PC-3 (cell line): ENCODE measurements at regions not wholly inside any gene's neighbourhood (a gene's known extent, or its start where the extent isn't known, plus 50 kb on each side); places are given as distances from the start of the nearest gene placed in this dataset.
"Not testable (repeated sequence)": the region's sequence is repeated elsewhere in the genome, so short reads cannot be mapped to it uniquely, and the experiment has no call there.

Experiments used
- ATAC-seq: fragments of 200-7000 bp; cut with Tn5 transposase; 2 replicates; pipeline ENCODE4 v1.9.1; 2020; ENCODE audit warnings: mild to moderate bottlenecking, moderate library complexity
- BruUV-seq: library from RNA; stranded (reverse); fragments of 400-500 nt; replicated peaks from 2 replicates; lab custom pipeline; 2021; lab: Mats Ljungman, UMichigan
- CTCF ChIA-PET: fragments of 300-600 bp; sonication (Branson Sonifier 250); formaldehyde crosslinking; loops from one replicate; lab custom pipeline; 2022; ENCODE audit warnings: antibody characterized with exemption; lab: Charles Lee
- POLR2A ChIA-PET: fragments of 300-600 bp; sonication (Branson Sonifier 250); formaldehyde crosslinking; loops from one replicate; lab custom pipeline; 2022; ENCODE audit warnings: antibody characterized with exemption; ENCODE audit not compliant: unreplicated experiment; lab: Charles Lee
- DNase-seq: peaks from one replicate; pipeline ENCODE4 v3.0.0-alpha.2; 2015
- H2AFZ ChIP-seq: fragments of 300-600 bp; sonication (generic); 2 replicates; pipeline ENCODE4 v1.6.0; 2016; ENCODE audit warnings: antibody characterized with exemption, low read length
- H3F3A ChIP-seq: fragments of 300-600 bp; sonication (generic); one replicate; pipeline ENCODE4 v1.6.0; 2017; ENCODE audit warnings: antibody characterized with exemption, low read length, control low read depth, mild to moderate bottlenecking; ENCODE audit not compliant: unreplicated experiment
- H3K27ac ChIP-seq: fragments of 300-600 bp; sonication (generic); 2 replicates; pipeline ENCODE4 v1.5.1; 2016; ENCODE audit warnings: mild to moderate bottlenecking, low read length
- H3K27me3 ChIP-seq: fragments of 300-600 bp; sonication (generic); 2 replicates; pipeline ENCODE4 v1.6.1; 2016; ENCODE audit warnings: low read length, mixed read lengths
- H3K36me3 ChIP-seq: fragments of 300-600 bp; sonication (generic); 2 replicates; pipeline ENCODE4 v1.6.1; 2016; ENCODE audit warnings: low read depth, mixed run types, low read length, mixed read lengths
- H3K4me1 ChIP-seq: fragments of 300-600 bp; sonication (generic); 2 replicates; pipeline ENCODE4 v1.5.1; 2016; ENCODE audit warnings: low read length; ENCODE audit not compliant: insufficient read depth
- H3K4me2 ChIP-seq: fragments of 300-600 bp; sonication (generic); 2 replicates; pipeline ENCODE4 v1.6.0; 2016; ENCODE audit warnings: low read length
- H3K4me3 ChIP-seq: fragments of 300-600 bp; sonication (generic); 2 replicates; pipeline ENCODE4 v1.5.1; 2016; ENCODE audit warnings: mild to moderate bottlenecking, low read length, mixed read lengths
- H3K79me2 ChIP-seq: fragments of 300-600 bp; sonication (generic); 2 replicates; pipeline ENCODE4 v1.6.1; 2017; ENCODE audit warnings: low read length, mixed read lengths
- H3K9ac ChIP-seq: fragments of 300-600 bp; sonication (generic); 2 replicates; pipeline ENCODE4 v1.6.0; 2016; ENCODE audit warnings: mild to moderate bottlenecking, low read length
- H3K9me2 ChIP-seq: fragments of 300-600 bp; sonication (generic); replicated peaks from 2 replicates; pipeline ENCODE4 v1.6.1; 2016; ENCODE audit warnings: mixed run types, low read length, mixed read lengths
- H3K9me3 ChIP-seq: fragments of 300-600 bp; sonication (generic); 2 replicates; pipeline ENCODE4 v1.6.1; 2016; ENCODE audit warnings: low read length, mixed read lengths
- H4K20me1 ChIP-seq: fragments of 300-600 bp; sonication (generic); 2 replicates; pipeline ENCODE4 v1.6.1; 2016; ENCODE audit warnings: low read length, mixed read lengths
- EZH2 ChIP-seq: fragments of 300-600 bp; sonication (generic); IDR thresholded peaks from one replicate; pipeline ENCODE4 v1.6.1; 2017; ENCODE audit warnings: antibody characterized with exemption, mild to moderate bottlenecking, low read length; ENCODE audit not compliant: unreplicated experiment
- EZH2phosphoT487 ChIP-seq: fragments of 300-600 bp; sonication (generic); IDR thresholded peaks from 2 replicates; pipeline ENCODE4 v1.6.1; 2018; ENCODE audit warnings: mild to moderate bottlenecking, antibody characterized with exemption, low read length, borderline replicate concordance
- intact Hi-C: fragments of 100-400 bp; cut with micrococcal nuclease; formaldehyde crosslinking; loops from 2 replicates; pipeline ENCODE4 v1.9.0; 2023
- TF ChIP-seq, protein P1 (sequence below): fragments of 300-600 bp; sonication (generic); conservative IDR thresholded peaks from 2 replicates; pipeline ENCODE4 v1.5.1; 2017; ENCODE audit warnings: antibody characterized with exemption, low read depth, mild to moderate bottlenecking, low read length

DNA sequence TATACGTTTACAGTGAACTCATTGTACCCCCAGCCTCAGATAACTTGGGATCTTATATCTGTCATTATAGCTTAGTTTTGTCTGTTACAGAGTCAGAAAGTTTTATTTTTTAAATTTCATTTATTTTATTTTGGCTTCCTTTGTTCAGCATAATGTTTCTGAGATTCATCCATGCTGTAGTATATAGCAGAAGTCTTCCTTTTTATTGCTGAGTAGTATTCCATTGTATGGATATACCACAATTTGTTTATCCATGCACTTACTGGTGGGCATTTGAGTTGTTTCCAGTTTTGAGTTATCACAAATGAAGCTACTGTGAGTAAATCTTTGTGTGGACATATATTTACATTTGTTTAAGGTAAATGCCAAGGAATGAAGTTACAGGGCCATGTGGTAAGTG lies 122.3 kb downstream of the ADCYAP1 start:
- POLR2A ChIA-PET = no interaction called here
- no TSS peak for BruUV-seq

DNA sequence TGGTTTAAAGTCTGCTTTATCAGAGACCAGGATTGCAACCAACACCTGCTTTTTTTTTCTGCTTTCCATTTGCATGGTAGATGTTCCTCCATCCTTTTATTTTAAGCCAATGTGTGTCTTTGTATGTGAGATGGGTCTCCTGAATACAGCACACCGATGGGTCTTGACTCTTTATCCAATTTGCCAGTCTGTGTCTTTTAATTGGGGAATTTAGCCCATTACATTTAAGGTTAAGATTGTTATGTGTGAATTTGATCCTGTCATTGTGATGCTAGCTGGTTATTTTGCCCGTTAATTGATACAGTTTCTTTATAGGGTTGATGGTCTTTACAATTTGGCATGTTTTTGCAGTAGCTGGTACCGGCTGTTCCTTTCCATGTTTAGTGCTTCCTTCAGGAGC lies 128.4 kb downstream of the ADCYAP1 start:
- H3F3A ChIP-seq, H3K9me3 ChIP-seq, CTCF ChIA-PET, H3K9me2 ChIP-seq, H3K27ac ChIP-seq, H3K4me1 ChIP-seq, ATAC-seq, H3K9ac ChIP-seq, BruUV-seq, POLR2A ChIA-PET, H3K4me2 ChIP-seq, H4K20me1 ChIP-seq, DNase-seq, H3K27me3 ChIP-seq, H2AFZ ChIP-seq, H3K4me3 ChIP-seq, H3K36me3 ChIP-seq, H3K79me2 ChIP-seq, intact Hi-C loops: not testable (repeated sequence)

More for the DNA sequence above, 122.3 kb downstream of the ADCYAP1 start:
- H3K4me1 ChIP-seq = no peaks in the 10 kb centered on the region
- H3K9me2 ChIP-seq = no peaks in the 10 kb centered on the region
- CTCF ChIA-PET = interaction anchor here (0.6 kb wide), 1 partner anchor 777 kb away, joined by 5 read pairs; no protein-coding TSS in a partner anchor
- no peak overlapping the region for H3K4me3 ChIP-seq
- no peaks in the 10 kb centered on the region for H4K20me1 ChIP-seq
- TF ChIP-seq EZH2phosphoT487 (no peak), EZH2 (no peak)
- TF ChIP-seq, protein P1, sequence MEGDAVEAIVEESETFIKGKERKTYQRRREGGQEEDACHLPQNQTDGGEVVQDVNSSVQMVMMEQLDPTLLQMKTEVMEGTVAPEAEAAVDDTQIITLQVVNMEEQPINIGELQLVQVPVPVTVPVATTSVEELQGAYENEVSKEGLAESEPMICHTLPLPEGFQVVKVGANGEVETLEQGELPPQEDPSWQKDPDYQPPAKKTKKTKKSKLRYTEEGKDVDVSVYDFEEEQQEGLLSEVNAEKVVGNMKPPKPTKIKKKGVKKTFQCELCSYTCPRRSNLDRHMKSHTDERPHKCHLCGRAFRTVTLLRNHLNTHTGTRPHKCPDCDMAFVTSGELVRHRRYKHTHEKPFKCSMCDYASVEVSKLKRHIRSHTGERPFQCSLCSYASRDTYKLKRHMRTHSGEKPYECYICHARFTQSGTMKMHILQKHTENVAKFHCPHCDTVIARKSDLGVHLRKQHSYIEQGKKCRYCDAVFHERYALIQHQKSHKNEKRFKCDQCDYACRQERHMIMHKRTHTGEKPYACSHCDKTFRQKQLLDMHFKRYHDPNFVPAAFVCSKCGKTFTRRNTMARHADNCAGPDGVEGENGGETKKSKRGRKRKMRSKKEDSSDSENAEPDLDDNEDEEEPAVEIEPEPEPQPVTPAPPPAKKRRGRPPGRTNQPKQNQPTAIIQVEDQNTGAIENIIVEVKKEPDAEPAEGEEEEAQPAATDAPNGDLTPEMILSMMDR = no peak
- intact Hi-C loops = no loop called here
- 0 out of 2 replicates have a peak, but pooled peaks cover 6% of the 10 kb centered on the region for H3K27me3 ChIP-seq
- no peak overlapping the region for H3K9ac ChIP-seq
- no peaks in the 10 kb centered on the region for H3K9me3 ChIP-seq
- H3K4me2 ChIP-seq = no peak overlapping the region
- ATAC-seq = no peak
- DNase-seq = no peak
- H3F3A ChIP-seq = no peaks in the 10 kb centered on the region
- no peak overlapping the region for H3K27ac ChIP-seq
- no peaks in the 10 kb centered on the region for H3K79me2 ChIP-seq
- H2AFZ ChIP-seq = no peak overlapping the region
- no peaks in the 10 kb centered on the region for H3K36me3 ChIP-seq

DNA sequence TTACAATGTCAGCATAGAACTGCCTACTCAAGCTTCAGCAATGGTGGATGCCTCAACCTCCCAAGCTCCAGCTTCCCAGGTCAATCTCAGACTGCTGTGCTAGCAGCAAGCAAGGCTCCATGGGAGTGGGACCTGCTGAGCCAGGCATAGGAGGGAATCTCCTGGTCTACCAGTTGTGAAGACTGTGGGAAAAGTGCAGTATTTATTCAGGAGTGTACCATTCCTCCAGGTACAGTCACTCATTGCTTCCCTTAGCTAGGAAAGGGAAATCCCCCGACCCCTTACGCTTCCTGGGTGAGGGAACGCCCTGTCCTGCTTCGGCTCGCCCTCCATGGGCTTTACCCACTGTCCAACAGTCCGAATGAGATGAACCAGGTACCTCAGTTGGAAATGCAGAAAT lies 130.3 kb downstream of the ADCYAP1 start:
- no peaks in the 10 kb centered on the region for H3K9me3 ChIP-seq
- DNase-seq (no peak), ATAC-seq (no peak)
- no peaks in the 10 kb centered on the region for H3K4me1 ChIP-seq
- no peaks in the 10 kb centered on the region for H4K20me1 ChIP-seq
- no peaks in the 10 kb centered on the region for H3K79me2 ChIP-seq
- H3K9ac ChIP-seq = no peak overlapping the region
- H3K4me2 ChIP-seq = no peak overlapping the region
- CTCF ChIA-PET = no interaction called here
- intact Hi-C loops = no loop called here
- H3K36me3 ChIP-seq = no peaks in the 10 kb centered on the region
- BruUV-seq = no TSS peak
- no peaks in the 10 kb centered on the region for H3K27me3 ChIP-seq
- H3F3A ChIP-seq = no peaks in the 10 kb centered on the region
- POLR2A ChIA-PET = no interaction called here
- no peaks in the 10 kb centered on the region for H3K9me2 ChIP-seq
- TF ChIP-seq EZH2 (no peak), EZH2phosphoT487 (no peak)
- TF ChIP-seq, protein P1 = no peak
- H3K4me3 ChIP-seq = no peak overlapping the region
- H2AFZ ChIP-seq = no peak overlapping the region
- H3K27ac ChIP-seq = no peak overlapping the region
